NCI-H146 treated with DMSO at 0.1 percent for 48 hours (cell line): ENCODE measurements at regions not wholly inside any gene's neighbourhood (a gene's known extent, or its start where the extent isn't known, plus 50 kb on each side); places are given as distances from the start of the nearest gene placed in this dataset.

Experiments used
- DNase-seq: peaks from one replicate; lab custom pipeline; 2025; ENCODE audit not compliant: unreplicated experiment; lab: John Stamatoyannopoulos, UW

DNA sequence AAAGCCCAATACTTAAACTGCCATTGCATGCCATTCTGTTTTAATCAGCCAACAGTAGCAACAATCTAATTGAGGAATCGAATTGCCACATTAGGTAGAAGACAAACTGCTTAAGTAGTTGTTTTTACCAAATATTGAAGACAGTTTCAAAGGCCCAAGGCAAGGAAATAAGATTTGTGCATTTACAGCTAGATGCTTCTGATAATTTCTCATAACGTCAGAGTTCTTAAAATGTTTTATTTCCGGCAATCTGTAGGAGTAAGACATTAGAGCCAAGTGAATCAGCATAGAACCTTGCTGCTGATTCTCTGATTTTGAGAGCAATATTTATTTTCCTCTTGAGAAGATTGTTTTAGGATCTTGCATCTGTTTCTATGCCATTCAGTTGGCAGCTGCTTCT is 174.3 kb downstream of the RBM43 start:
- no peak for DNase-seq

DNA sequence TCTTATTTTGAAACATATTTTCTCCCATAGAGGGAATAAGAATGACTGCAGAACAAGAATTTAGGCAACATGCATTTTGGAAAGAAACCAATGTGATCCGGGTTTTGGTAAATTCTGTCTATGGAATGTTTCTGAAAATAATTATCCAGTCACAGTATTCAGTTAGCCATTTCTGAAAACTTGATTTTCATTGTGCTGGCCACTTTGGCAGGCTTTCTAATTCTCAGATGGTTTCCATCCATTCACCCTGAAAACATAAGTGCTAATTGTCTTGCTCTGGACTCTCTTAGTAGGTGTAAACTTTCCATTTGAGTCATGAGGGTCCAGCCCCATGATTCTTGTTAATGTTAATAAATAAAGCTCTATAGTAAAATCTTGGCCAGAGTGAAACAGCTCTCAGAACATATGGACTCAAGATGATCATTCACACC is 176.5 kb downstream of the RBM43 start:
- DNase-seq, result no peak

DNA sequence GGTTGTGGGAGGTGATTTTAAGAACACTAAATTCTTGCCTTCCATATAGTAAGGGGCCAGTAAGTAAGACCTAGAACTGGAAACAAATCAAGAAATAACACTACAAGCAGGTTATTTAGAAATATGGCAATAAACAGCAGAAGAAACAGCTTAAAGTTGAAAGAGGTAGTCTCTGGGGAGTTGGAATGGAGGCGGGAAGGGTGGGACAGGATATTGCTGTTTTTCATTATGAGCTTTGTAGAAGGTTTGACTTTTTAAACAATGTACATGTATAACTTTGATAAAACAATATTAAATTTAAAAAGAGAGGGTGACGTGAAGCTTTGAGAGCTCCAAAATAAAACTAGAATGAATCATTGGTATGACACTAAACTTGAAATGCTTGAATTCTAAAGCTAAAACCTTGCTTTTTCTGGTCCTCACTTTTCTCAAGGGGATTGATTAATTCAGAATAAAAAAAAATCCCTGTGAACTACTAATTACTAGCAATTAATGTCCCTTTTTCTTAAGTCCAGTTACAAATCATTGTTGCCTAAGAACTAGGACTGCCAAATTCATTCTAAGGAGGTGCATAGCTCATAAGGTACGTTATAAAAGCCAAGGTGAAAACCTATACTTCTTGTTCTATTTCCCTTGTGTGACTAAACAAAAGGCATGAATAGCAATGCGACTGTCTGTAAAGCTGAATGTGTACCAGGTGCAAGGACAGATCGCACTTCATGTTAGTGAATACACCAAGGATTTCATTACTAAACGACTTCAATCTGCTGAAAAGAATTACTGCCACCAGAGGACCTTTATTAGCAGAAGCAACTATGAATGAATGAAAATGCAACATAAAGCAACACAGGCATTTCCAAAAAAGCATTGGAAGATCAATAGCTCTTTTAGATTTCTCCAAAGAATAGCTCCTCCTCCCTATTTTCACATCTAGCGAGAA is 177.5 kb downstream of the RBM43 start:
- DNase-seq, result no peak

DNA sequence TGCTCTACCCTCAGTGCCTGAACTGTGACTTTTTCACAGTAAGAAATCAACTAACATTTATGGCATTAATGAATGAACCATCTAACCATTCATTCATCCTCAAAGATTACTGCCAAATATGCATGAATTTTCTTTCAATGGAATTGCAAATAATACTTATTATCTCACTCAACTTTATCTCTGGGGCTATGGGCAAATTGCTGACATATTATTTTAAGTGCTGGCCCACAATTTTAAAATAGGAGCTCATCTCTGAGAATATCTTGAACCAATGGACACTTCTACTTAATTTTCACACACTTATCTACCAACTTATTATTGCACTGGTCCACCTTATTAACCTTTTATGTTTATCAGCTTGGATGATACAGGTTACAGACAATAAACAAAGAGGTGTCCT is 182.8 kb downstream of the RBM43 start:
- no peak for DNase-seq

DNA sequence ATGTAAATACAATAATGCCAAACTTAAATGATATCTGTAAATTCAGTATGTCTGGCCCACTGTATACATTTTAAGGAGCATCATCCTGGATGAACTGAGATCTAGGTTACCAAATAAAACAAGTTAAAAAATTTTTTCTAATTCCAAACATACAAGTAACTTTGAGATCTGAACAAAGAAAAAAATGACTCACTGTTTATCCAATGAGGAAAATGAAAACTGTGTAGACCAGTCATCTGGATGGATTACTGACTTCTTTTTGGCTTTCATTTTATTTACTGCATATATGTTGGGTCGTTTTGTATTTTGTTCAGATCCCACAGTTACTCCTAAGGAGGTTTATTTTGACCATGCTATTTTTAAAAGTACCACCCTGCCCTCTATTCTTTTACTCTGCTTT is 189.8 kb downstream of the RBM43 start:
- DNase-seq, result no peak

DNA sequence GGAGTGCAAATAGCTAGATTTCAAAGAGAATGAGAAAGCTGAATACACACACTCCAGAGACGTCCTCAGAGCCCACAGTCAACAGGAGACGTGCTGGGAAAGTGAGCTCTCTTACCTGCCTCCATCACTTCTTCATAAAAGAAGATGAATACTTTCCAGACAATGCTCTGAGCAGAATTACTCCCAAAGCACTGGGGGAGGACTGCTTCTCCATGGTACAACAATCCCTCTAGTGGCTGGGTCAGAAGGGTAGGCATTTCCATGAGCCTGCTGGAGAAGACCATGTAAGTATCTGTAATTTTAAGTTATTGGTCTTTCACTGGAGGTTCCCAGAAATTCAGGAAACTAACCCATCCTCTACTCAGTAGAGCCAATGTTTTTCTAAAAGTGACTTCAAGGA is 190.3 kb downstream of the RBM43 start:
- no peak for DNase-seq

DNA sequence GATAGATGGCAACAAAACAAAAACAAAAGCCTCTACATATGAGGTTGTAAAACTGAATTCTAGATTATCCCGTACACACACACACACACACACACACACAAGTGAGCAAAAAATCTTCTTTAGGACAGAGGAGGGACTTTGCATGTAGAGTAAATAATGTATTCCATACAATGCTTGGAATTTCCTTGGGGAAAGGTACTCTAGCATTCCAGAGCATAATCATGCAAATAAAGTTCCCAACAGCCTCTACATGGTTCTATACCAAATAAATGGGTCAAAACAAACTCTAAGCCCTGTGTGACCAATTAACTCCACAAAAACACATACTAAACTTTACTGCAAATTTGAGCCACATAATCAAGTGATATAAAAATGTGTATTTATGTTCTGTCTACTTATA is 191.4 kb downstream of the RBM43 start:
- no peak for DNase-seq

DNA sequence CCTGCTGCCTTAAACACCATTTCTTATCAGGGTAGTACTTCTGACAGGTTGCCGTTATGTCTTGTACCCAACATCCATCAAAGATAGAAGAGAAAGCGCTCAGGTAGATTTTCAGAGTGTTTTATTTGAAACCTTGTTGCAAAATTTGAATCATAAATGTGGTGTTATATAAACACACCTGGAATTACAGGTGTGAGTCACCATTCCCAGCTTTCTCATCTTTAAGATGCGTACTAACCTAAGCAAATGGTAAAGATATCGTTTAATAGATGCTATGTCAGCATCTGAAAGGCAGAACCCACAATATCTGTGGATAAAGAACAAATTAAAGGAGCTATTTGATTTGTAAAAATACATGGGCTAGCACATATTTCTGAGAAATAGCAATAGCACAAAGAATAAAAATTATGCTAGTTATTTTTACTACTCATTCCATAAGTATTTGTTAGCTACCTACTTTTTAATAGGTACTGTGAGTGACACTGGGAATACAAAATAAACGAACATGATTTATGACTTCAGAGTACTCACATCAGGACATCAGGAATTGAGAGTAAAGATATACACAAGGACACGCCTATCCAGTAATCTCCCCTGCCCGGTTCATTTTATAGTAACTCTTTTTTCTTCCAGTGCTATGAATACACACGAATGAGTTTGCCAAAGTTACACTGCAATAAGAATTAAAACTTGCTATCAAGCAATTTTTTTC is 193.8 kb downstream of the RBM43 start:
- DNase-seq, result no peak

DNA sequence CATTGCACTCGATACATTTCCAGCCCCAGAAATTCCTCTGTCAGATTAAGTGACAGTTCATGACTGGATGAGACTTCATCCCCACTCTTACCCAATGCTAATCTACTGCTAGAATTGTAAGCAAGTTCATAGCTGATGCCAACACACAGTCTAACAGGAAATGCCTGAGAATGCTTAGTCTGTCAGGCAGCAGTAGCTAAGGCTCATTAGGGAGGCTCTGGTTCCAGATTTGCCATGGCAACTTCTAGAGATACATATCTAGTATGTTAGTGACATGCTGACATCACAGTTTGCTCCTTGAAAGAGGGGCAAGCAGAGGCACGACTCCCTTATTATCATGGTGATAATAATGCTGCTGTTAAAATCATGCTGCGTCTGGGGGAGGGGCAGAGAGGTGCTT is 198.4 kb downstream of the RBM43 start:
- no peak for DNase-seq

DNA sequence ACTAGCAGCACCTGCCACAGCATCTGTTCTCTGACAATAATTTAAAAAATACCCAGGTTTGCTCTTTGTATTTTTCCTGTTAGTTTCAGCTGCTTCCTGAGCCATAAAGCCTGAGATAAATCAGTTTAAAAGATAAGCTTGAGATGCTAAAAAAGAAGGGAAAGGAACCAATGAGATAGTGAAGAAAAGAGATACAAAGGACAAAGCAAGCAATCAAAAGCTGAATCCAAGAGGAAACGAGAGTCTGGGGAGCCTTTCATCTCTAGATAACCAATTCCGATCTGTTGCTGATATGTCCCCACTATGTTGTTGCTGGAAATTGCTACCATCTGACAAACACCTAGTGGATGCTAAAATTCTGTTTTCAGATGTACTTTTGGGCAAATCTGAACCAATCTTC is 201.4 kb downstream of the RBM43 start:
- no peak for DNase-seq

DNA sequence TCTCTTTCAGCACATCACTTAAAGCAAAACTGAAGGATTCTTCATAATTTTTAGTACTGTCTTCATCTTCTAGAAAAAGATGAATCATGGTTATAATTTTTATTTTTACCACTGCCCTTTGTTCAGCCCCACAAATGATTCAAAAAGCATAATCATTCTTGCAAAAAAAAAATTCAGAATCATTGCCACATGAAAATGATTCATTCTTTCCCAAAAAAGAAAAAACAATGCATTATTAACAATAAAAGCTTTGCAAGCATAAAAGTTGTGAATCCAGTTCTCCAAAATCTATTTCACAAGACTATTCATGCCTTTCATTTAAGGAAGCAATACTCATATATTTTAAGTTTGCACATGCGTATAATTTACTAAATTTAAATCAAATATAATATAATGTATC is 204.8 kb downstream of the RBM43 start:
- no peak for DNase-seq

DNA sequence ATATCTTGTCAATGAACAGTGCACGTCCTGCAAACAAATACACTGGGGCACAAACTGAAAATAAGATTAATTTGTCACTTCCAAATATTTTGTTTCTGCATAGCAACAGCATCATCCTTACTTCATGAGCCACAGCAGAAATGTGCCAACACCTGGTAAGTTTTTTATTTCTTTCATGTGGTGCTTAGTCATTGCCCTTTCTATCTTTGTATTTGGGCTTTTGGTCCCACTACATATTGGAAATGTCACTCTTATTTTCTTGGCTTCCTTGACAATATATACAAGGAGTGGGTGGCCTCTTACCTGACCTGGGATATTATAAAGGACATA is 208.0 kb downstream of the RBM43 start:
- no peak for DNase-seq

DNA sequence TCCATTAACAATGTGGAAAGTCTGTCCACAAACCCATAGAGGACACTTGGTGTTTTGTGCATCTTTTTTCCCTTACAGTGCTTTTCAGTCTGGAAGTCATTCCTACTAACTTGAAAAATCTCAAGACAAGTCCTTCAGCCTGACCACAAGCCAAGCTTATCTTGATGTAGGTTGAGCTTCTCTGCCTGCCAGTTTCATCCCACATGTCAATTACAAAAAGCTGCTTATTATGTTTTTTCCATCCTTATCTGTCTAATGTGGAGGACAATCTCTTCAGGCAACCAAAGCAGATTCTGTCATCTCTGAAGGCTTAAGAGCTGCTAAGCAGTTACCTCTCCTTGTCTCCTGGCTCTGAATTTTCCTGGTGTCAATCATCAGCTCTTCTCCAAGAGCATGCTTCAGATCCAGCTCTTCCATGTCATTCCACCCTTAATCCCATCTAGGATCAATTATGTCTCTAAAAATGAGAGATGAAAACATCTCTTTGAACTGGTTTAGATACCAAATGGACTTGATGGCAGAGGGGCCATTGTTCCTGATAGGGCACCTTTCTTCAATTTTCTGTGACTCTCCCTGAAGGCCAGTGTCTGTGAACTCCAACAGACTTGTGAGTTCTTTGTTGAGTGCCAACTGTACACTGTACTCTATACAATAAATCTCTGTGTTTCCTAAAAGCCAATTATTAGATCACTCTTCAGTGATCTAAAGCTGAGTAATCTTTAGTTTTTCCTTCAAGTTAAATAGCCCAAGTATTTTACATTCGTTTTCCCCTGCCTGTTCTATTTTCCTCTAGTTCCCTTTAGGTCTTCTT is 208.6 kb downstream of the RBM43 start:
- DNase-seq, result no peak

DNA sequence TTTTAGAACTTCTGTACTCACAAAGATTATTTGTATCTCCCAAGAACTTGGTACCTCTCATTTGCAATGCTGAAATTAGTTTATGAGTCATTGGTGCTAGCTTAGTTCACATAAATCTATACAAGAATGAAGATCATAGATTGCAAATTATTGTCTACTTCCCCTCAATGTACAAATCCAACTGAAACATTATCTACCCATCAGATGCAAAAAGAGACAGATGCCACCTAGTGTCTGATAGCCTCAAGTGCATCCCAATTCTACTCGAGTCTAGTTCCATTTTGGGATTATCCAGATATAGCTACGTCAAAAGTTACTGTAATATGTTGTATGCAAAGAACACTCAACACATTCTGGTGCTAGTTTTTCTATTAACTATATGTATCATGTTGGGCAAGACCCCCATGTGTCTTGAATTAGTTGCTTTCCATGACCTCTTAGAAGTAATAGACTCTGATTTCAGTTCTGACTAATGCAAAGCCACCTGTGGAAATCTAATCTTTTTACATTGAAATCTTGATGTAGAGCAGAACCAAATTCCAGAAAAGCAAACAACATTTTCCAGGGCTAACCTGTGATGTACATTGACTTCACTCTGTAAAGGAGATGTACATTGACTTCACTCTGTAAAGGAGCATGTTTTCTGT is 210.0 kb downstream of the RBM43 start:
- DNase-seq, result no peak

DNA sequence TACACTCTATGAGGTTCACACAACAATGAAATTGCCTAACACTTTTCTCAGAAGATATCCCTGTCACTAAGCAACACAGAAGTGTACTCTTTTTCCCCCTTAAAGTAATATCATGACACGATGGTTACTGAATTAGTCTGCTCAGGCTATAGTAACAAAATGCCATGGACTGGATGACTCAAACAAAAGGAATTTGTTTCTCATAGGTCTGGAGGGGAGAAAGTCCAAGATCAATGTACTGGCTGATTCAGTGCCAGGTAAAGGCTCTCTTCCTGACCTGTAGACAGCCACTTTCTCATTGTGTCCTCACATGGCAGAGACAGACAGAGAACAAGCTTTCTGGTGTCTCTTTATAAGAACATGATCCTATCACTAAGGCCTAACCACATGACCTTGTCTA is 211.9 kb downstream of the RBM43 start:
- no peak for DNase-seq

DNA sequence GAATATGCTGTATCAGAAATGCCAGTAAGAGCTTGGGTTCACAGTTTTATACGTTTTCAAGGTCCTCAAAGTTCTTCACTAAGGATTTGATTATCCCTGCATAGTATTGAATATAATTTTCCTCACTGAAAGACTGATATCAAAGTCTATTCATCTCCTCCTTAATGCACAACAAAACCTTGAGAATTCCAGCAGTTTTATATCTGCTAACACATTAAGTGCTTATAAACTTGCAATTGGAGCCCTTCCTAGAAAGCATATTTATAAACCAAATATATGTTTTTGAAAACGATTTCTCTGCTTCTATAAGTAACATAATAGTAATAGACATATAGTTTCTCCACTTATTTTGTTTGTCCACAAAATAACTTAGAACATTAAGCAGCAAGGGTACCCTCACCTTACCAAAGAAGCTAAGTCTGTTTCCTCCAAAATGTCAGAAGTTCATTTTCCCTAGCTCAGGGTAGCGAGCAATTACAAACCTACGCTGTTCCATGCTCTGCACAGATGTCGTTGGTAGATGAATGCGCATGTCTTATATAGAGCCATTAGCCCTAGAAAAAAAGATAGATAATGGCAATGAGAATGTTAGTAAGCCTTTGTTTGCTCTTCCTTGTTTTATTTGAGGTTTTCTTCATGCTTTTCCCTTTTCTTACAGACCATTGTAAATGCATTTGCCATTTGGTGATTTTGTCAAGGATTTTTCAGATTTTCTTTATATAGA is 213.2 kb downstream of the RBM43 start:
- DNase-seq, result no peak

DNA sequence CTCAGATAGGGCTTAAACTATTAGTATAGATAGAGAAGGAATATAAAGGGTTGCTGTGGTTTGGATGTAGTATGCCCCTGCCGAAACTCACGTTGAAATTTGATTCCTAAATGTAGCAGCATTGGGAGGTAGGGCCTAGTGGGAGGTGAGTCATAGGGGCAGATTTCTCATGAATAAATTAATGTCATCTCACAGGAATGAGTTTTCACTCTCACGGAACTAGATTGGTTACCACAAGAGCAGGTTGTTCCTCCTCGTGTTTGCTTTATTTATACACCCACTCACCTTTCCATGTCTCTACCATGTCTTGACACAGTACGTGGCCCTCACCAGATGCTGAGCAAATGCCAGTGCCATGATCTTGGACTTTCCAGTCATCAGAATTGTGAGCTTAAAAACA is 218.2 kb downstream of the RBM43 start:
- no peak for DNase-seq

DNA sequence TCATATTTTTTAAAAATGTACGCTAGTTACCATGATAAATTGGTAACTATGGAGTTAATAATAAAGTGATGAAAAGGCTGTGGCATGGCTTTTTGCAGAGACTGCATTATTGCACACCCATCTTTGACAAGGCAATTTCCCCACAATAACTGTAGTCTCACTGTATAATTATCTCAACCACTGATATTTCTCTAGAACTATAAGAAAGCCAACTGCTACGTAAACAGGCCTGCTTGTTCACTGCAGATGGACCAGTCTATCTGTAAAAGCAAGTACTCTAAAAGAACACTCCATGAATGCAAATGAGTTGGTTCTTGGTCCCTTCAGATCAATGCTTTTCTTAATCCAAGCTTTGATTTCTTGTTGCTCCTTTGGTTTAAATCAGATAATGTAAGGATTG is 218.7 kb downstream of the RBM43 start:
- no peak for DNase-seq

DNA sequence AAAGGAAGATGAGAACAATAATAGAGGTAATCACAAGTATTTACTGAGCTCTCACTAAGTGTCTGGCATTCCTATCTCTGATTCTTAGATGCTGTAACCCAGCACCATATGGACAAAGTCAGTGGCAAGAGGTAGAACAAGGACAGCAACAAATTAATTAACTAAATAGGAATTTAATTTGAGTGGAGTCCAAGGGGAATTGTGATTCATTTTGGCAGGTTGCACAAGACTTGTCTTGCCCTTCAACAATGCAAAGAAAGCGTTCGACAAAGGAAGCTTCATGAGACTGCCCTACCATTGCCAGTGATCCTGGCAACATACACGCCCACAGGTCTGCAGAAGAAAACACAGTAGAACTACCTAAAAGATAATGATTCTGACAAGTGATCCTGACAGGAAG is 221.6 kb downstream of the RBM43 start:
- DNase-seq, result no peak

DNA sequence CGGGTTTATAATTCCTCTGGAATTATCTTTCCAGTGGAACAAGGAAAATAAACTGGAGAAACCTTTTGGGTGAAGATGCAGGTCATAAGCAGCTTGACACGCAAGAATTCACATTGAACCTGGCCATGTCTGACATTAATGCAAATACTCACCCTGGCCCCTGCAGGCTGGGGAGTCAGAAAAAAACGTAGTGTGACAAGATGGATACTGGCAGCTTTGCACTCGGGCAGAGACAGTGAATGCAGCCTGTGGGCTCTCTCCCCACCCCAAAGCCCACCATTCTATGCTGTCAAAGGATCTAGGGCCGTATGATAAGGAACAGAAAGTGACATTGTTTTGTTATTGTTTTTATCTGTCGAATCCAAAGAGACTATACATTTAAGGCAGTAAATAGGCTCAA is 223.1 kb downstream of the RBM43 start:
- no peak for DNase-seq

DNA sequence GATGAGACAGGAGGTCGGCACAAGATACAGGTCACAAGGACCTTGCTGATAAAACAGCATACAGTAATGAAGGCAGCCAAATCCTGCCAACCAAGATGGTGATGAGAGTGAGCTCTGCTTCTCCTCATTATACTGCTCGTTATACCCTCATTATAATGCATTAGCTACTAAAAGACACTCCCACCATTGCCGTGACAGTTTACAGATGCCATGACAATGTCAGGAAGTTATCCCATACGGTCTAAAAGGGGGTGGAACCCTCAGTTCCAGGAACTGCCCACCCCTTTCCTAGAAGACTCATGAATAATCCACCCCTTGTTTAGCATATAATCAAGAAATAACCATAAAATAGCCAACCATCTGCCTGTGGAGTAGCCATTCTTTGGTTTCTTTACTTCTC is 224.2 kb downstream of the RBM43 start:
- no peak for DNase-seq
